HEK293 (cell line): ENCODE measurements at regions not wholly inside any gene's neighbourhood (a gene's known extent, or its start where the extent isn't known, plus 50 kb on each side); places are given as distances from the start of the nearest gene placed in this dataset.

Experiments used
- CTCF ChIA-PET: fragments of 350-600 bp; formaldehyde crosslinking; extraction: SDS; loops from one replicate; lab custom pipeline; 2021; ENCODE audit warnings: antibody characterized with exemption; lab: Yijun Ruan, JAX
- POLR2A ChIA-PET: fragments of 300-600 bp; formaldehyde crosslinking; extraction: SDS; loops from one replicate; lab custom pipeline; 2020; ENCODE audit warnings: antibody characterized with exemption, inconsistent platforms; lab: Yijun Ruan, JAX
- H3K27ac ChIP-seq: fragments of 200-500 bp; sonication (Bioruptor generic); 2 replicates; pipeline ENCODE4 v1.5.1; 2014; ENCODE audit warnings: low read depth, low read length, control low read depth, inconsistent platforms; ENCODE audit errors: extremely low read depth
- H3K36me3 ChIP-seq, 2 experiments: fragments of 200-500 bp in 1 of 2; sonication (Bioruptor generic) in 1 of 2; 1 replicate in 1 of 2; 2 replicates in 1 of 2; pipeline ENCODE4 v1.5.1; 2014 to 2017; ENCODE audit warnings: inconsistent platforms in 2 of 2, low read length in 2 of 2; ENCODE audit not compliant: control insufficient read depth in 2 of 2, insufficient read depth in 1 of 2
- H3K4me1 ChIP-seq: fragments of 200-500 bp; sonication (Bioruptor generic); 2 replicates; pipeline ENCODE4 v1.5.1; 2014; ENCODE audit warnings: mild to moderate bottlenecking, low read length, inconsistent platforms; ENCODE audit not compliant: control insufficient read depth, insufficient read depth
- H3K4me3 ChIP-seq: 2 replicates; pipeline ENCODE4 v1.5.1; 2011; ENCODE audit warnings: low read depth, mild to moderate bottlenecking, control low read depth, low read length, moderate library complexity
- H3K9me3 ChIP-seq: fragments of 200-500 bp; sonication (Bioruptor generic); 2 replicates; pipeline ENCODE4 v1.5.1; 2014; ENCODE audit warnings: low read depth, low read length, inconsistent platforms; ENCODE audit not compliant: control insufficient read depth, insufficient read depth
- EGR2 ChIP-seq: fragments of 450-650 bp; formaldehyde crosslinking; IDR thresholded peaks from 2 replicates; pipeline ENCODE4 v1.5.1; 2016; ENCODE audit warnings: low read depth, missing biosample characterization, missing genetic modification characterization
- HOXC10 ChIP-seq: sonication (generic); formaldehyde crosslinking; IDR thresholded peaks from 2 replicates; pipeline ENCODE4 v1.8.1; 2023; ENCODE audit warnings: mild to moderate bottlenecking, missing genetic modification reagents
- KLF10 ChIP-seq: fragments of 450-650 bp; IDR thresholded peaks from 2 replicates; pipeline ENCODE4 v1.5.1; 2018; ENCODE audit warnings: missing biosample characterization, mild to moderate bottlenecking, missing genetic modification characterization
- KLF8 ChIP-seq: fragments of 450-650 bp; formaldehyde crosslinking; IDR thresholded peaks from 2 replicates; pipeline ENCODE4 v1.5.1; 2016; ENCODE audit warnings: missing biosample characterization, missing genetic modification characterization
- MZF1 ChIP-seq: fragments of 450-650 bp; formaldehyde crosslinking; IDR thresholded peaks from 2 replicates; pipeline ENCODE4 v1.5.1; 2017; ENCODE audit warnings: missing biosample characterization, missing genetic modification characterization, borderline replicate concordance
- TCF7L2 ChIP-seq: IDR thresholded peaks from 2 replicates; pipeline ENCODE4 v1.6.1; 2011; ENCODE audit warnings: low read depth, mild to moderate bottlenecking, inconsistent platforms, low read length, moderate library complexity, borderline replicate concordance
- TRIM28 ChIP-seq: IDR thresholded peaks from 2 replicates; pipeline ENCODE4 v1.6.1; 2011; ENCODE audit warnings: low read length, control low read depth, borderline replicate concordance
- ZFP69B ChIP-seq: fragments of 450-650 bp; formaldehyde crosslinking; IDR thresholded peaks from 2 replicates; pipeline ENCODE4 v1.5.1; 2016; ENCODE audit warnings: missing biosample characterization, missing genetic modification characterization
- ZNF10 ChIP-seq: fragments of 450-650 bp; formaldehyde crosslinking; IDR thresholded peaks from 2 replicates; pipeline ENCODE4 v1.5.1; 2017; ENCODE audit warnings: missing biosample characterization, missing genetic modification characterization
- ZNF138 ChIP-seq: fragments of 450-650 bp; formaldehyde crosslinking; IDR thresholded peaks from 2 replicates; pipeline ENCODE4 v1.5.1; 2016; ENCODE audit warnings: missing biosample characterization, missing genetic modification characterization, borderline replicate concordance
- ZNF184 ChIP-seq: fragments of 450-650 bp; IDR thresholded peaks from 2 replicates; pipeline ENCODE4 v1.5.1; 2018; ENCODE audit warnings: missing biosample characterization, mild to moderate bottlenecking, missing genetic modification characterization
- ZNF23 ChIP-seq: fragments of 450-650 bp; formaldehyde crosslinking; IDR thresholded peaks from 2 replicates; pipeline ENCODE4 v1.5.1; 2016; ENCODE audit warnings: missing biosample characterization, missing genetic modification characterization, borderline replicate concordance
- ZNF391 ChIP-seq: fragments of 450-650 bp; formaldehyde crosslinking; IDR thresholded peaks from 2 replicates; pipeline ENCODE4 v1.5.1; 2016; ENCODE audit warnings: low read depth, missing biosample characterization, missing genetic modification characterization, borderline replicate concordance
- ZNF404 ChIP-seq: fragments of 450-650 bp; formaldehyde crosslinking; IDR thresholded peaks from 2 replicates; pipeline ENCODE4 v1.5.1; 2017; ENCODE audit warnings: missing biosample characterization, missing genetic modification characterization
- ZNF426 ChIP-seq: fragments of 450-650 bp; formaldehyde crosslinking; IDR thresholded peaks from 2 replicates; pipeline ENCODE4 v1.5.1; 2017; ENCODE audit warnings: missing biosample characterization, missing genetic modification characterization, mild to moderate bottlenecking, inconsistent platforms, moderate library complexity
- ZNF768 ChIP-seq: fragments of 450-650 bp; formaldehyde crosslinking; IDR thresholded peaks from 2 replicates; pipeline ENCODE4 v1.5.1; 2018; ENCODE audit warnings: missing biosample characterization, mild to moderate bottlenecking, missing genetic modification characterization
- ZNF792 ChIP-seq: fragments of 450-650 bp; formaldehyde crosslinking; IDR thresholded peaks from 2 replicates; pipeline ENCODE4 v1.5.1; 2016; ENCODE audit warnings: missing biosample characterization, missing genetic modification characterization
- ZNF843 ChIP-seq: fragments of 450-650 bp; formaldehyde crosslinking; IDR thresholded peaks from 2 replicates; pipeline ENCODE4 v1.5.1; 2016; ENCODE audit warnings: missing biosample characterization, missing genetic modification characterization
- ZSCAN30 ChIP-seq: fragments of 450-650 bp; IDR thresholded peaks from 2 replicates; pipeline ENCODE4 v1.5.1; 2018; ENCODE audit warnings: missing biosample characterization, mild to moderate bottlenecking, missing genetic modification characterization, moderate library complexity
- TF ChIP-seq, protein P1 (sequence below): fragments of 450-650 bp; formaldehyde crosslinking; conservative IDR thresholded peaks from 2 replicates; pipeline ENCODE4 v1.5.1; 2016; ENCODE audit warnings: low read depth, missing biosample characterization, missing genetic modification characterization

DNA sequence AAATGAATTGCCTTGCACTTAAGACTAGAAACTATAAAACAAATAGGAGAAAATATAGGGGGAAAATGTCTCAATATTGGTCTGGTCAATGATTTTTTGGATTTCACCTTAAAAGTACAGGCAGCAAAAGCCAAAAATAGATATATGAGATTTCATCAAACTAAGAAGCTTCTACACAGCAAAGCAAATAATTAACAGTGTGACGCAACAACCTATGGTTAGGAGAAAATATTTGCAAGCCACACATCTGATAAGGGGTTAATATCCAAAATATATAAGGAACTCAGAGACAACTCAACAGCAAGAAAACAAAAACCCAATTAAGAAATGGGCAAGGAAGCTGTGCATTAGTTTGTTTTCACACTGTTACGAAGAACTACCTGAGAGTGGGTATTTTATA is 89.1 kb downstream of the MAIP1 start:
- Histone ChIP-seq H3K36me3 (no peaks in the 10 kb centered on the region), H3K9me3 (no peaks in the 10 kb centered on the region), H3K4me3 (no peak overlapping the region), H3K4me1 (no peaks in the 10 kb centered on the region), H3K27ac (no peak overlapping the region)
- CTCF ChIA-PET = no interaction called here
- POLR2A ChIA-PET = no interaction called here
- no peak for TF ChIP-seq ZNF184 (tag by site-specific recombination)
- no peak for TF ChIP-seq MZF1 (tag by site-specific recombination)
- TF ChIP-seq ZNF10 = no peak
- no peak for TF ChIP-seq ZNF138 (tag by site-specific recombination)
- TF ChIP-seq, protein P1, sequence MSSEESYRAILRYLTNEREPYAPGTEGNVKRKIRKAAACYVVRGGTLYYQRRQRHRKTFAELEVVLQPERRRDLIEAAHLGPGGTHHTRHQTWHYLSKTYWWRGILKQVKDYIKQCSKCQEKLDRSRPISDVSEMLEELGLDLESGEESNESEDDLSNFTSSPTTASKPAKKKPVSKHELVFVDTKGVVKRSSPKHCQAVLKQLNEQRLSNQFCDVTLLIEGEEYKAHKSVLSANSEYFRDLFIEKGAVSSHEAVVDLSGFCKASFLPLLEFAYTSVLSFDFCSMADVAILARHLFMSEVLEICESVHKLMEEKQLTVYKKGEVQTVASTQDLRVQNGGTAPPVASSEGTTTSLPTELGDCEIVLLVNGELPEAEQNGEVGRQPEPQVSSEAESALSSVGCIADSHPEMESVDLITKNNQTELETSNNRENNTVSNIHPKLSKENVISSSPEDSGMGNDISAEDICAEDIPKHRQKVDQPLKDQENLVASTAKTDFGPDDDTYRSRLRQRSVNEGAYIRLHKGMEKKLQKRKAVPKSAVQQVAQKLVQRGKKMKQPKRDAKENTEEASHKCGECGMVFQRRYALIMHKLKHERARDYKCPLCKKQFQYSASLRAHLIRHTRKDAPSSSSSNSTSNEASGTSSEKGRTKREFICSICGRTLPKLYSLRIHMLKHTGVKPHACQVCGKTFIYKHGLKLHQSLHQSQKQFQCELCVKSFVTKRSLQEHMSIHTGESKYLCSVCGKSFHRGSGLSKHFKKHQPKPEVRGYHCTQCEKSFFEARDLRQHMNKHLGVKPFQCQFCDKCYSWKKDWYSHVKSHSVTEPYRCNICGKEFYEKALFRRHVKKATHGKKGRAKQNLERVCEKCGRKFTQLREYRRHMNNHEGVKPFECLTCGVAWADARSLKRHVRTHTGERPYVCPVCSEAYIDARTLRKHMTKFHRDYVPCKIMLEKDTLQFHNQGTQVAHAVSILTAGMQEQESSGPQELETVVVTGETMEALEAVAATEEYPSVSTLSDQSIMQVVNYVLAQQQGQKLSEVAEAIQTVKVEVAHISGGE (tag by site-specific recombination) = no peak
- no peak for TF ChIP-seq ZNF23 (tag by site-specific recombination)
- no peak for TF ChIP-seq ZNF792 (tag by site-specific recombination)
- no peak for TF ChIP-seq EGR2
- no peak for TF ChIP-seq ZNF426

DNA sequence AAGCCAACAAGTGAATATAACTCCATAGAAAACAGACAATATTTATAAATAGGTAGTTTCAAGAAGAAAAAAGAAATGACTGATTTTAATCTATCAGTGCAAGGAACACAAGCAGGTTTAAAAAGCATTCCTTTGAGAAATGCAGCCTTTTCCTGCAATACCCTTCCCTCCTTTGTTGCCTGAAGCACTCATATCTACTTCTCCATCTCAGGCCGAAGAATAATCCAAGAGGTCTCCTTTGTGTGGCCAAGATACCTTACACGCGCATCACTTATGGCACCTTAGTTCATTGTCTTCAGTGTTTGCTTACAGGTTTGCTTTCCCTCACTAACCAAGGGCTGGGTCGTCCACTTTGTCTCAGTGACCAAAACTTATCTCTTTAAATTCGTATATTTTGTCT is 93.0 kb downstream of the MAIP1 start:
- POLR2A ChIA-PET = no interaction called here
- Histone ChIP-seq H3K4me1 (no peaks in the 10 kb centered on the region), H3K4me3 (no peak overlapping the region), H3K9me3 (no peaks in the 10 kb centered on the region), H3K27ac (no peak overlapping the region), H3K36me3 (no peaks in the 10 kb centered on the region)
- TF ChIP-seq, protein P1 (tag by site-specific recombination) = no peak
- TF ChIP-seq HOXC10 = no peak
- no peak for TF ChIP-seq ZSCAN30 (tag by site-specific recombination)
- TF ChIP-seq TRIM28 = no peak
- TF ChIP-seq KLF10 = no peak
- TF ChIP-seq ZFP69B (tag by site-specific recombination) = no peak
- no peak for TF ChIP-seq ZNF843 (tag by site-specific recombination)
- TF ChIP-seq ZNF792 (tag by site-specific recombination) = no peak
- TF ChIP-seq KLF8 = no peak
- no peak for TF ChIP-seq ZNF404
- no peak for TF ChIP-seq ZNF768
- no peak for TF ChIP-seq ZNF391 (tag by site-specific recombination)
- TF ChIP-seq TCF7L2 = no peak
- CTCF ChIA-PET = no interaction called here
